Left ventricle myocardium inferior (tissue), 1 donor: ENCODE measurements at regions not wholly inside any gene's neighbourhood (a gene's known extent, or its start where the extent isn't known, plus 50 kb on each side); places are given as distances from the start of the nearest gene placed in this dataset.

ENCODE experiments used
- DNase-seq: peaks from one replicate; pipeline ENCODE4 v3.0.0-alpha.2; 2020
- H3K27ac ChIP-seq: fragments of 200-600 bp; replicated peaks from 2 replicates; pipeline ENCODE4 v1.8.0; 2021
- H3K27me3 ChIP-seq: fragments of 200-600 bp; 2 replicates; pipeline ENCODE4 v1.8.0; 2021; ENCODE audit warnings: low read depth
- H3K36me3 ChIP-seq: fragments of 200-600 bp; 2 replicates; pipeline ENCODE4 v1.8.0; 2021
- H3K4me1 ChIP-seq: fragments of 200-600 bp; 2 replicates; pipeline ENCODE4 v1.8.0; 2021
- H3K4me3 ChIP-seq: fragments of 200-600 bp; 2 replicates; pipeline ENCODE4 v1.8.0; 2021; ENCODE audit warnings: mild to moderate bottlenecking, moderate library complexity
- H3K9me3 ChIP-seq: fragments of 200-600 bp; replicated peaks from 2 replicates; pipeline ENCODE4 v1.8.0; 2021
- CTCF ChIP-seq: fragments of 200-600 bp; IDR thresholded peaks from 2 replicates; pipeline ENCODE4 v1.8.0; 2021; ENCODE audit warnings: antibody characterized with exemption, mild to moderate bottlenecking, borderline replicate concordance
- intact Hi-C: fragments of 100-400 bp; cut with micrococcal nuclease; formaldehyde crosslinking; loops from one replicate; pipeline ENCODE4 v1.11.0; 2022
- donor health status: DM: no; HTN: yes; CAD: no; lungs with severe emphysema.

DNA sequence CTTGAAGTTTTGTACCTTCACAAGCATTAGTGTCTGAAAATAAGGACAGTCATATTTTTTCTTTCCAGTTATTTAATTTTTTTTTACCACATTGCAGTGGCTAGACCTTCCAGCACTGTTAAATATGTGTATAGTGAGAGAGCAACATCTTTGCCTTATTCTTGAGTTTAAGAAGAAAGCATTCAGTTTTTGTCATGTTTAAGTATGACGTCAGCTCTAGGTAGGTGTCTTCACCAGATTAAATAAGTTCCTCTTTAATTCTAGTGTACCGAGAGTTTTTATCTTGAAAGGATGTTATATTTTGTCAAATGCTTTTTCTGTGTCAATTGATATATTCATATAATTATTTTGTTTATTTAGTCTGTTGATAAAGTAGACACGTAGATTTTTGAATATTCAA, 258.8 kb downstream of the FAM181B start:
- no peak for DNase-seq
- intact Hi-C loops, result no loop called here
- no peaks in the 10 kb centered on the region for H3K27me3 ChIP-seq
- H3K36me3 ChIP-seq, result no peaks in the 10 kb centered on the region
- H3K4me3 ChIP-seq, result no peak overlapping the region
- no peaks in the 10 kb centered on the region for H3K4me1 ChIP-seq
- no peak for TF ChIP-seq CTCF
- peaks cover 10% of the 10 kb centered on the region for H3K9me3 ChIP-seq
- no peak overlapping the region for H3K27ac ChIP-seq

DNA sequence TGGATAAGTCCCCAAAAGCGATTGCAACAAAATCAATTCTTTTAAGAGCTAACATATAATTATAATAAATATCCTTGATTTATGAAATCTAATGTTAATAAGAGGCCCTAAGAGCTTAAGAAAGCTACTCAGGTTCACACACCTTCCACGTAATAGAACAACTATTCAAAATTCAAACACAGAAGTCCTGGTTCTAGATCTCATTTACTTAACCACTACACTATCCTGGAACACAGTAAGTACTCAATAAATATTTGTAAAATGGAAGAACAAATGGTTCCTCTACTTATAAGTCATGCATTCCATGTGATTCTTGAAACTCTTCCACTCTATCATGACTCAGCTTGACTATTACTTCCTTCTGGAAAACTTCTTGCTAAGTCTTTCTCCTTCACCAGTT, 268.2 kb downstream of the FAM181B start:
- no peaks in the 10 kb centered on the region for H3K4me1 ChIP-seq
- no peaks in the 10 kb centered on the region for H3K9me3 ChIP-seq
- no peak overlapping the region for H3K4me3 ChIP-seq
- H3K27ac ChIP-seq, result no peak overlapping the region
- intact Hi-C loops, result no loop called here
- H3K27me3 ChIP-seq, result no peaks in the 10 kb centered on the region
- no peak for DNase-seq
- no peaks in the 10 kb centered on the region for H3K36me3 ChIP-seq
- TF ChIP-seq CTCF, result no peak

GRCh38 chr11:82462608-82463242, 270.9 kb downstream of the FAM181B start:
- no peak for DNase-seq
- Histone ChIP-seq H3K9me3 (no peaks in the 10 kb centered on the region), H3K4me3 (no peak overlapping the region), H3K27ac (no peak overlapping the region), H3K4me1 (no peaks in the 10 kb centered on the region), H3K36me3 (no peaks in the 10 kb centered on the region), H3K27me3 (no peaks in the 10 kb centered on the region)
- no peak for TF ChIP-seq CTCF
- intact Hi-C loops, result no loop called here

DNA sequence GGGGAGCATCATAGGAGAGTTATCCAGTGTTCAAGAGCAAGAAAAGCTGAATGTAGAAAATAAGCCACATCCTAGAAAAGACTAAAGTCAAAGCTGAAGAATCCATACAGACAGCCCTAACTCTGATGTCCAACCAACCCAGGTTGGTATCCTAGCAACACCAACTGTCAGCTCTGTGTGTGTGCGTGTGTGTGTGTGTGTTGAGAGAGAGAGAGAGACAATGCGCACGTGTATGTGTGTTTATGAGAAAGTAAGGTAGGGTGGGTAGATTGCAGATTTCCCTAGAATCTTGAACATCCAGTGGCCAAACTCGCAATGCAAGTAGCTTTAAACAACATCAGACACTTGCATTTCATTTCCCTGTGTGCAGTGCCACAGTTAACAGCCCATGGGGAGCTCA, 274.9 kb downstream of the FAM181B start:
- Histone ChIP-seq H3K27me3 (no peaks in the 10 kb centered on the region), H3K36me3 (no peaks in the 10 kb centered on the region), H3K4me3 (no peak overlapping the region), H3K4me1 (no peaks in the 10 kb centered on the region), H3K27ac (no peak overlapping the region), H3K9me3 (no peaks in the 10 kb centered on the region)
- DNase-seq, result no peak
- TF ChIP-seq CTCF, result no peak
- intact Hi-C loops, result no loop called here

DNA sequence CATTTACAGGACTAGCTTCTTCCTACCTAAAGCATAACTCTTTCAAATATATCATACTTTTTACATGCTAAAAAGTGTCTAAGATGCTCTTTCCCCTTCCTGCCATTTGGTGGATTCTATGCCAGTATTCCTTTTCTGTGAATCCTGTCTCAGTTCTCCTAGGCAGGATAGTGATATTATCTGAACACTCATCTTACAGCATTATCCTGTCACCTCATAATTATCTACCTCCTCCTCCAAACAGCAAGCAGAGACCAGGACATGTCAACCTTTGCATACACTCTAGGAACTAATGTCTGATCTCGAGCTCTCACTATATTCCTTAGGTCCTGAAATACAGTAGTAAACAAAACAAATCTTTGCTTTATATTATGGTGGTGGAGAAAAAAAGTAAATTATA, 275.5 kb downstream of the FAM181B start:
- H3K27me3 ChIP-seq, result no peaks in the 10 kb centered on the region
- no peaks in the 10 kb centered on the region for H3K9me3 ChIP-seq
- no peak for TF ChIP-seq CTCF
- no peak overlapping the region for H3K4me3 ChIP-seq
- H3K36me3 ChIP-seq, result no peaks in the 10 kb centered on the region
- DNase-seq, result no peak
- H3K4me1 ChIP-seq, result no peaks in the 10 kb centered on the region
- intact Hi-C loops, result no loop called here
- H3K27ac ChIP-seq, result no peak overlapping the region

- Histone ChIP-seq H3K4me1 (no peaks in the 10 kb centered on the region), H3K27me3 (no peaks in the 10 kb centered on the region), H3K4me3 (no peak overlapping the region), H3K9me3 (no peaks in the 10 kb centered on the region), H3K36me3 (no peaks in the 10 kb centered on the region), H3K27ac (no peak overlapping the region)
- DNase-seq, result no peak
- intact Hi-C loops, result no loop called here
- TF ChIP-seq CTCF, result no peak
Observed at GRCh38 chr11:82450996-82451395, 282.7 kb downstream of the FAM181B start.
